ENCODE measurements at regions not wholly inside any gene's neighbourhood (a gene's known extent, or its start where the extent isn't known, plus 50 kb on each side); places are given as distances from the start of the nearest gene placed in this dataset.

GRCh38 chr5:110134963-110135935, 445.5 kb downstream of the MAN2A1 start:
- H3K9me3 ChIP-seq (ENCODE audit: control insufficient read depth in 1 of 2, low read length in 2 of 2), result peaks cover 0 to 3% of the 10 kb centered on the region in 2 donors
- no peak overlapping the region for H3K27ac ChIP-seq (ENCODE audit: low read depth, low read length)
- no peak overlapping the region for H3K4me3 ChIP-seq (ENCODE audit: low read depth in 1 of 2, low read length in 2 of 2)
- H3K9ac ChIP-seq (ENCODE audit: low read depth in 1 of 2, low read length in 2 of 2), result no peak overlapping the region
- H3K36me3 ChIP-seq (ENCODE audit: control insufficient read depth in 1 of 2, insufficient read depth in 2 of 2, low read length in 2 of 2), result no peaks in the 10 kb centered on the region
- H3K27me3 ChIP-seq (ENCODE audit: control insufficient read depth in 1 of 2, insufficient read depth in 2 of 2, low read length in 2 of 2), result no peaks in the 10 kb centered on the region
- no peaks in the 10 kb centered on the region for H3K4me1 ChIP-seq (ENCODE audit: control insufficient read depth in 1 of 2, insufficient read depth in 2 of 2, low read length in 2 of 2)

- H3K4me1 ChIP-seq (ENCODE audit: control insufficient read depth in 1 of 2, insufficient read depth in 2 of 2, low read length in 2 of 2), result no peaks in the 10 kb centered on the region
- no peaks in the 10 kb centered on the region for H3K9me3 ChIP-seq (ENCODE audit: control insufficient read depth in 1 of 2, low read length in 2 of 2)
Measured at GRCh38 chr5:110150199-110150598, 460.5 kb downstream of the MAN2A1 start.

GRCh38 chr5:110159202-110159601, 469.5 kb downstream of the MAN2A1 start:
- Histone ChIP-seq H3K4me3 (ENCODE audit: low read depth in 1 of 2, low read length in 2 of 2) (no peak overlapping the region), H3K27me3 (ENCODE audit: control insufficient read depth in 1 of 2, insufficient read depth in 2 of 2, low read length in 2 of 2) (no peaks in the 10 kb centered on the region), H3K27ac (ENCODE audit: low read depth, low read length) (no peak overlapping the region), H3K4me1 (ENCODE audit: control insufficient read depth in 1 of 2, insufficient read depth in 2 of 2, low read length in 2 of 2) (no peaks in the 10 kb centered on the region), H3K9ac (ENCODE audit: low read depth in 1 of 2, low read length in 2 of 2) (no peak overlapping the region), H3K36me3 (ENCODE audit: control insufficient read depth in 1 of 2, insufficient read depth in 2 of 2, low read length in 2 of 2) (no peaks in the 10 kb centered on the region), H3K9me3 (ENCODE audit: control insufficient read depth in 1 of 2, low read length in 2 of 2) (no peaks in the 10 kb centered on the region)

More at GRCh38 chr5:110150199-110150598, 460.5 kb downstream of the MAN2A1 start:
- no peaks in the 10 kb centered on the region for H3K27me3 ChIP-seq (ENCODE audit: control insufficient read depth in 1 of 2, insufficient read depth in 2 of 2, low read length in 2 of 2)
- H3K9ac ChIP-seq (ENCODE audit: low read depth in 1 of 2, low read length in 2 of 2), result no peak overlapping the region
- H3K36me3 ChIP-seq (ENCODE audit: control insufficient read depth in 1 of 2, insufficient read depth in 2 of 2, low read length in 2 of 2), result no peaks in the 10 kb centered on the region
- H3K27ac ChIP-seq (ENCODE audit: low read depth, low read length), result no peak overlapping the region
- H3K4me3 ChIP-seq (ENCODE audit: low read depth in 1 of 2, low read length in 2 of 2), result no peak overlapping the region

DNA sequence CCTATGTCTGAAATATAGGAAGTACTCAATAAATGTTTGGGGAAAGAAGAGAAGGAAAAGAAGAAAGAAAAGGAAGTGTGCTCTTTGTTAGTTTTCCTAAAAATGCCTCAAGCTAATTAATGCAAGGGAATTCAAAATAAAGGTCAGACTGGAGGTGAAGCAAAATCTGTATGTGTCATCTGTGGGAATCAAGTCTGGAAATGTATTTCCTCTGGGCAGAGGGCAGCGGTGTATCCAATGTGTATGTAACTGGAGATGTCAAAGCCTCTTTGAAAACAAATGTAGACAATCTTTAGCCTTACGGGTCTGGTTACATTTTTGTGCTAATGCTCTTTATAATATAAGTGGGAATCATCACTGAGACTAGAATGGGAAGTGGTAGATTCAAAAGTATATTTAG, 471.4 kb downstream of the MAN2A1 start:
- H3K27me3 ChIP-seq (ENCODE audit: control insufficient read depth in 1 of 2, insufficient read depth in 2 of 2, low read length in 2 of 2), result no peaks in the 10 kb centered on the region
- H3K4me3 ChIP-seq (ENCODE audit: low read depth in 1 of 2, low read length in 2 of 2), result no peak overlapping the region
- H3K36me3 ChIP-seq (ENCODE audit: control insufficient read depth in 1 of 2, insufficient read depth in 2 of 2, low read length in 2 of 2), result no peaks in the 10 kb centered on the region
- no peak overlapping the region for H3K27ac ChIP-seq (ENCODE audit: low read depth, low read length)
- no peaks in the 10 kb centered on the region for H3K4me1 ChIP-seq (ENCODE audit: control insufficient read depth in 1 of 2, insufficient read depth in 2 of 2, low read length in 2 of 2)
- no peak overlapping the region for H3K9ac ChIP-seq (ENCODE audit: low read depth in 1 of 2, low read length in 2 of 2)
- H3K9me3 ChIP-seq (ENCODE audit: control insufficient read depth in 1 of 2, low read length in 2 of 2), result no peaks in the 10 kb centered on the region

- Histone ChIP-seq H3K4me1 (ENCODE audit: control insufficient read depth in 1 of 2, insufficient read depth in 2 of 2, low read length in 2 of 2) (no peaks in the 10 kb centered on the region), H3K9ac (ENCODE audit: low read depth in 1 of 2, low read length in 2 of 2) (no peak overlapping the region), H3K4me3 (ENCODE audit: low read depth in 1 of 2, low read length in 2 of 2) (no peak overlapping the region), H3K36me3 (ENCODE audit: control insufficient read depth in 1 of 2, insufficient read depth in 2 of 2, low read length in 2 of 2) (no peaks in the 10 kb centered on the region), H3K9me3 (ENCODE audit: control insufficient read depth in 1 of 2, low read length in 2 of 2) (no peaks in the 10 kb centered on the region), H3K27ac (ENCODE audit: low read depth, low read length) (no peak overlapping the region), H3K27me3 (ENCODE audit: control insufficient read depth in 1 of 2, insufficient read depth in 2 of 2, low read length in 2 of 2) (no peaks in the 10 kb centered on the region)
Measured at GRCh38 chr5:110165366-110165765, 475.6 kb downstream of the MAN2A1 start.

DNA sequence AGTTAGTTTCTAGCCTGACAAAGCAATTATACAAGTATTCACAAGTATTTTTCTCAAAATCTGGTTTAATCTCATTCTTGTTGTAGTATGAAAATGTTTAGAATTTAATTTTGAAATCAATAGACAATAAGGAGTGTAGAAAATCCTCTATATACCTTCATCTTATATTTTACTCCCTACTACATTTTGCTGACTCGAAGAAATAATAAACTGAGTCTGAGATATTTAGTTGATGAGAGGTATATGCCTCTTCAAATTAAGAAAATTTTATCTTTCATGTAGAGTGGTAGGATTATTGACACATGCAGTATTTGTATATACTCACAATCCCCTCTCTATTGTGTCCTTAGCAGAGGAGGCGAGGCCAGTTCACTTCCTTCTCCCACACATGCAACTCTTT, 477.7 kb downstream of the MAN2A1 start:
- Histone ChIP-seq H3K9ac (ENCODE audit: low read depth in 1 of 2, low read length in 2 of 2) (no peak overlapping the region), H3K36me3 (ENCODE audit: control insufficient read depth in 1 of 2, insufficient read depth in 2 of 2, low read length in 2 of 2) (no peaks in the 10 kb centered on the region), H3K27me3 (ENCODE audit: control insufficient read depth in 1 of 2, insufficient read depth in 2 of 2, low read length in 2 of 2) (no peaks in the 10 kb centered on the region), H3K4me1 (ENCODE audit: control insufficient read depth in 1 of 2, insufficient read depth in 2 of 2, low read length in 2 of 2) (no peaks in the 10 kb centered on the region), H3K4me3 (ENCODE audit: low read depth in 1 of 2, low read length in 2 of 2) (no peak overlapping the region), H3K27ac (ENCODE audit: low read depth, low read length) (no peak overlapping the region), H3K9me3 (ENCODE audit: control insufficient read depth in 1 of 2, low read length in 2 of 2) (no peaks in the 10 kb centered on the region)

DNA sequence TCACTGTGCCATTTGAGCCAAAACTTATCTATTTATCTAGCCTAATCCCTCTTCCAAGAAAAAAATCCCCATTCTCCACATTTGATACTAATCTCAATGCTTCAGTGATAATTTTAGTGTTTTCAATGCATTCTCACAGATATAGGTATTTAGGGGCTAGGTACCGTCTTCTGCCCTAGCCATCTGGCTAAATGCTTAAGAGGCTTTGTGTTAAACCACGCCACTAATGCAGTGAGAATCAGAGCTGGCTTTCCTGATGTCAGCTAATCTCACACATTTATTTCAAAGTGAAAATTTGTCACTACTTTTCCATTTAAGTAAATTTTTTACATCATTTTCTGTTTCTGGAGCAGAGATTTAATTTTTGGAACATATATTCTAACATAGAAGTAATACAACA, 479.7 kb downstream of the MAN2A1 start:
- Histone ChIP-seq H3K9me3 (ENCODE audit: control insufficient read depth in 1 of 2, low read length in 2 of 2) (no peaks in the 10 kb centered on the region), H3K27me3 (ENCODE audit: control insufficient read depth in 1 of 2, insufficient read depth in 2 of 2, low read length in 2 of 2) (no peaks in the 10 kb centered on the region), H3K36me3 (ENCODE audit: control insufficient read depth in 1 of 2, insufficient read depth in 2 of 2, low read length in 2 of 2) (no peaks in the 10 kb centered on the region), H3K4me1 (ENCODE audit: control insufficient read depth in 1 of 2, insufficient read depth in 2 of 2, low read length in 2 of 2) (no peaks in the 10 kb centered on the region), H3K9ac (ENCODE audit: low read depth in 1 of 2, low read length in 2 of 2) (no peak overlapping the region), H3K27ac (ENCODE audit: low read depth, low read length) (no peak overlapping the region), H3K4me3 (ENCODE audit: low read depth in 1 of 2, low read length in 2 of 2) (no peak overlapping the region)

GRCh38 chr5:110177729-110178128, 488.0 kb downstream of the MAN2A1 start:
- no peaks in the 10 kb centered on the region for H3K4me1 ChIP-seq (ENCODE audit: control insufficient read depth in 1 of 2, insufficient read depth in 2 of 2, low read length in 2 of 2)
- no peaks in the 10 kb centered on the region for H3K9me3 ChIP-seq (ENCODE audit: control insufficient read depth in 1 of 2, low read length in 2 of 2)
- no peak overlapping the region for H3K27ac ChIP-seq (ENCODE audit: low read depth, low read length)
- H3K4me3 ChIP-seq (ENCODE audit: low read depth in 1 of 2, low read length in 2 of 2), result no peak overlapping the region
- no peak overlapping the region for H3K9ac ChIP-seq (ENCODE audit: low read depth in 1 of 2, low read length in 2 of 2)
- no peaks in the 10 kb centered on the region for H3K36me3 ChIP-seq (ENCODE audit: control insufficient read depth in 1 of 2, insufficient read depth in 2 of 2, low read length in 2 of 2)
- H3K27me3 ChIP-seq (ENCODE audit: control insufficient read depth in 1 of 2, insufficient read depth in 2 of 2, low read length in 2 of 2), result no peaks in the 10 kb centered on the region

- Histone ChIP-seq H3K4me1 (ENCODE audit: control insufficient read depth in 1 of 2, insufficient read depth in 2 of 2, low read length in 2 of 2) (no peaks in the 10 kb centered on the region), H3K27me3 (ENCODE audit: control insufficient read depth in 1 of 2, insufficient read depth in 2 of 2, low read length in 2 of 2) (no peaks in the 10 kb centered on the region), H3K9ac (ENCODE audit: low read depth in 1 of 2, low read length in 2 of 2) (no peak overlapping the region), H3K9me3 (ENCODE audit: control insufficient read depth in 1 of 2, low read length in 2 of 2) (no peaks in the 10 kb centered on the region), H3K4me3 (ENCODE audit: low read depth in 1 of 2, low read length in 2 of 2) (no peak overlapping the region), H3K27ac (ENCODE audit: low read depth, low read length) (no peak overlapping the region), H3K36me3 (ENCODE audit: control insufficient read depth in 1 of 2, insufficient read depth in 2 of 2, low read length in 2 of 2) (no peaks in the 10 kb centered on the region)
Measured at GRCh38 chr5:110179321-110179720, 489.6 kb downstream of the MAN2A1 start.

DNA sequence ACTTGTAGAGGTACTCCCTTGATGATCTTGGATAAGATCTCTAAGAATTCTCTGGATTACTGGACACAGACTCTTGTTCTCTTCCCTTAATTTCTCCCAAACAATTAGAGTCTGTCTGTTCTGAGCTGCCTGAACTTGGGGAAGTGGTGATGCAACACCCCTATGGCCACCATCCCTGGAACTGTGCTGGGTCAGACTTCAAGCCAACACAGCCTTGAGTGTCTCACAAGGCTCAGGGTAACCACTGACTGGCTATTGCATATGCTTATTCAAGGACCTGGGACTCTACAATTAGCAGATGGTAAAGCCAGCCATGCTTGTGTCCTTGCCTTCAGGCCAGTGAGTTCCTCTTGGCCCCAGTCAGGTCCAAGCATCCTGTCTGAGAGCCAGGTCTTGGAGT, 504.5 kb downstream of the MAN2A1 start:
- no peak overlapping the region for H3K27ac ChIP-seq (ENCODE audit: low read depth, low read length)
- H3K9ac ChIP-seq (ENCODE audit: low read depth in 1 of 2, low read length in 2 of 2), result no peak overlapping the region
- H3K36me3 ChIP-seq (ENCODE audit: control insufficient read depth in 1 of 2, insufficient read depth in 2 of 2, low read length in 2 of 2), result no peaks in the 10 kb centered on the region
- H3K27me3 ChIP-seq (ENCODE audit: control insufficient read depth in 1 of 2, insufficient read depth in 2 of 2, low read length in 2 of 2), result no peaks in the 10 kb centered on the region
- no peaks in the 10 kb centered on the region for H3K9me3 ChIP-seq (ENCODE audit: control insufficient read depth in 1 of 2, low read length in 2 of 2)
- no peak overlapping the region for H3K4me3 ChIP-seq (ENCODE audit: low read depth in 1 of 2, low read length in 2 of 2)
- no peaks in the 10 kb centered on the region for H3K4me1 ChIP-seq (ENCODE audit: control insufficient read depth in 1 of 2, insufficient read depth in 2 of 2, low read length in 2 of 2)
